Activated T-cell treated with anti-CD3 and anti-CD28 coated beads for 4 hours (primary cell): ENCODE measurements at regions not wholly inside any gene's neighbourhood (a gene's known extent, or its start where the extent isn't known, plus 50 kb on each side); places are given as distances from the start of the nearest gene placed in this dataset.

Experiments used
- DNase-seq: peaks from one replicate; pipeline ENCODE4 v3.0.0-alpha.2; 2020

DNA sequence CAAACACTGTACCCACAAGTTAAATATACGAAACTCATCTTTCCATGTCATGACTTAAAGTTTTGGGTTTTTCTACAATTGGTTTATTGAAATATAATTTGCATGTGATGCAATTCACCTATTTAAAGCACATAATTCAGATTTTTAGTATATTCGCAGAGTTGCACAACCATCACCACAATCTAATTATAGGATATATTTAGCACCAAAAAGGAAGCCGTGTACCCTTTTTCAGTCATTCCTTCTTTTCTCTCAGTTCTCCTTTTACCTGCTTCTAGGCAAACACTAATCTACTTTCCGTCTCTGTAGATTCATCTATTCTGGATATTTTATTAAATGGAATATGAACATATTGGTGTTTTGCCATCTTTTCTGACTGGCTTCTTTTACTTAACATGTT, 1458.1 kb upstream of the TENM4 start:
- no peak for DNase-seq

DNA sequence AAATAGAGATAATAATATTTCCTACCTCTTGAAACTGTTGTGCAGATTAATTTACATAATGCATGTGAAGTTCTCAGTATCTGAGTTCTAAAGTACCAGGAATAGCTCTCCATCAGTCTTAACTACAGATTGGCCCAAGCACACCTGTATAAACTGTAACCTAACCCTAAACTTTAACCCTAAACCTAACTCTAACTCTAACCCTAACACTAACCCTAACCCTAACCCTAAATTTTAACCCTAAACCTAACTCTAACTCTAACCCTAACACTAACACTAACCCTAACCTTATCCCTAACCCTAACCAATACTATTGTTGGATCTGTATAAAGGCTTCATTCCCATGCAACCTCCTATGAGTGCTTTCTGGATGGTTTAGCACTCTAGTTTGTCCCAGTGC, 1445.9 kb upstream of the TENM4 start:
- DNase-seq = no peak

DNA sequence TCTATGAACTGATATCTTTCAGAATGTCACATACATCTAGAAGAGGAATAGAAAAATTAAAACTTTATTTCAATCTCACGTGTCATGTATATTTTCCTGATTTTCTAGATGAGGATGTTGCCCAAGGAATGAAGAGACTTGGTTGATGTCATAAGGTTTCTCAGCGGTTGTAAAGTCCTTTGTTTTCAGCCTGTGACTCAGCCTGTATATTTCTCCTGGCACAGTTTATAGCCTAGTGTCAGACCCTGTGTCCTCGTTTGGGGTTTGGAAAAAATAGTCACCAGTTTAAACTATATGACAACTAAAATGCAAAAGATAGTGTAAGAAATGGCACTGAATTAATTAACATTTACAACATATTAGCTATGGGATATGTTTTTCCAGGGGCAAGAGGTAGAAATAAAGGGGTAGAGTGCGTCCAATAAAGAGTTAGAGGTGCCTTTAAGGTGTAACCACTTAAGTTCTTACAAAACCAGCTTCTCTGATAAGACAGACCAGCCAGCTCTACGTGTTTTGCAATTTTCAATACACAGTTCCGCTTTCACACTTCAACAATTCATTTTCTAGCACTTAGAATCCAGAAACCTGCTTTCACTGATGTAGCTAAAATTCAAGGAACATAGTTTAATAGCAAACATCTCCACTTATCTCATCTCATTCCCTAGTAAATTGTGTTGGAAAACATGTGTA, 1432.6 kb upstream of the TENM4 start:
- no peak for DNase-seq

DNA sequence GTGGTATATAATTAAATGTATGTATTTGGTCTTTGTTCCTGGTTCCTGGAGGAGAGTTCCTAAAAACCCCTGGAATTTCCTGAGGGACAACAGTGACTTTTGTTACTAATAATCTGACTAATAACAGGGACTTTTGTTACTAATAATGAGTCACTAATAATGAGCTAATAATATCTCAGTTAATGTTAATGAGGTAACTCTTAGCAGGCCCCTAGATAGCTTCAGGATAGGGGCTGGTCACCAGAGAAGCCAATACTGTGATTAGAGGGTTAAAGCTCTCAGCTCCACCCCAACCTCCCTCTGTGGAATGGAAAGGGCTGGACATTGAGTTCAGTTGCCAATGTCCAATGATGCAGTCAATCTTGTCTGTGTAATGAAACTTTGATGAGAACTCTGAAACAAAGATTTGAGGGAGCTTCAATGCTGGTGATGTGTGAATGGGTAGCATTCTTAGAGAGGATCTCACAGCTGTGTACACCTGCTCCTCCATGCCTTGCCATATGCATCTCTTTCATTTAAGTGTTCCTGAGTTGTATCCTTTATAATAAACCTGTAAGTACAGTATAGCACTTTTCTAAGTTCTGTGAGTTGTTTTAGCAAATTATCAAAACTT, 1431.4 kb upstream of the TENM4 start:
- DNase-seq = no peak

DNA sequence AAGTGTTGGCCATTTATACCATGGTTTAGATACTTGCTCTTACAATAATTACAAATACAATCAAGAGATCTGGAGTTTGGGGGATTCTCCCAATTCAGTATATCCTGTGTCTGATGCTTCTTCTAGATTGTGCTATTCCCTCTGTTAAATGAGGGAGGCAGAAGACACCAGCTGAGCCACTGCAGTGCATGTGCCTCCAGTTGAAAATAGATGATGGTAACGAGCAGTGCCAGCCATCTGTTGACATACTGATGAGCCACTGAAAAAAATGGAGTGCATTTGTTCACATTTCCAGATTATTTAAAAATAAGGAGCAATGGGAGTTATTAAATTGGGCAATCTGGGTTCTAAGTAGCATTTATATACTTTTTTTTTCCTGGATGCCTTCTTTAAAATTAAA, 1428.0 kb upstream of the TENM4 start:
- no peak for DNase-seq

GRCh38 chr11:80862011-80862410, 1421.2 kb upstream of the TENM4 start:
- DNase-seq = no peak

DNA sequence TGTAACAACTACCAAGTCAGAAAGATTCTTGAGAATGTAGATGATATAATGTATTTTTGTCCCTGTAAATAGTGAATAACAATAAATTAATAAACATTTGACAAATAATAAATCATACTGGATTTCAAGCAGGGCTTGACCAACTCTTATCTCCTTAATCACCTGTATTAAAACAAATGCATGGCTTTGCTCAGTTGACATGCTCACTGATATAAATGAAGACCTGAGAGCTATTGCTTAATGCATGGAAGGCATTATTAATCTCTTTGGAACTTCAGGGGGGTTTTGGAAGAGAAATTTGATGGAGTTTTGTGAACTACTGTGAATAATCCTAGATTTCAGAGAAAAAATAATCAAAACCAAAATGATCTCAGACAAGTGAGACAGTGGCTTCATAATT, 1420.4 kb upstream of the TENM4 start:
- DNase-seq = no peak

DNA sequence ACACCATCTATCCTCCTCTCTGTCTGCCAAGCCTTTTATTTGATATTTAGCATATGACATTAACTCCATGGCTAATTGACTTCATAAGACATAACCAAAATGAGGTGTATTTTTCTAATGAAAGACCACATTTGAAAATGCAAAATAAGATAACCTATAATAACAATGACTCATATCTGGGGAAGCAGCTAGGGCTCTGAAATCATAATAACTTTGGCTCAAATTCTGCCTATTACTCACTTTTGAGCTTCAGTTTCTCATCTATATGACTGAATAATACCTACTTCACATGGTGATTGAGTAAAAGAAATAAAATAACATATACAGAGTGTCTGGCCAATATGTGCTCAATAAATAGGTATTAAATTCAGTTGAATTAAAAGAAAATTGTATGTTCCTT, 1419.8 kb upstream of the TENM4 start:
- DNase-seq = no peak

DNA sequence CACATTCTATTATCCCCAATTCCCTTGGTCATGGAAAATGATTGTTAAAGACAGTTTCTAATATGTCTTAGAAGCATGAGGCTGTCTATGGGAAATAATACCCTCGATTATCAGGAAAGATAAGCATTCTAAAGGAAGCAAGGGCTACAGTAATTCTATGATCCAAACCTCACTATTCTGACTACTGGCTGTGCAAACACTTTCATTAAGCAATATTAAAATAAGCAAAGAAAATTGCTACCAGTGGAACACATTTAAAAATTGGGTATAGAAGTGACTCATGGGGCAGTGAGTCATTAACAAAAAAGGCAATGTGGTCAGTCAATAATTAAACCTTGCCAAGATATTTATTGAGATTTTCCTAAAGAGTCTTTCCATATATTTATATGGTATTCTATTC, 1415.2 kb upstream of the TENM4 start:
- no peak for DNase-seq

DNA sequence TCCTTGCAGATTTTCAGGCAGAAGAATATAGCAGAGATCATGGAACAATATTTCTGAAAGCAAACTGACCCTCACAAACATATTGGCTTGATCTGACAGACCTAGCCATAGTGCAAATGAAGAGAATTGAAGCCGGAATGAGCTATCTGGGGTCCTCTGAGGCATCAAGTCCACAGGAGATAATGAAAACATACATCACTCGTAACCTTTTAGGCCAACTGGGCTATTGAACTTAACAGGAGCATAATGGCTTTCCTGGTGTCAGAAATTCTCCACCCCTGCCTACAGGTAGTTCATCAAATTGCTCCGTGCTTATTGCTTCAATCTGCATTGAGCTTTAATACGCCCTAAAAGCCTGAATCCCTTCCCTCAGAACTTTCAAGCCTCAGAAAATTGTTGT, 1414.6 kb upstream of the TENM4 start:
- no peak for DNase-seq

- no peak for DNase-seq
These were observed 1408.4 kb upstream of the TENM4 start for GRCh38 chr11:80849253-80849652.

DNA sequence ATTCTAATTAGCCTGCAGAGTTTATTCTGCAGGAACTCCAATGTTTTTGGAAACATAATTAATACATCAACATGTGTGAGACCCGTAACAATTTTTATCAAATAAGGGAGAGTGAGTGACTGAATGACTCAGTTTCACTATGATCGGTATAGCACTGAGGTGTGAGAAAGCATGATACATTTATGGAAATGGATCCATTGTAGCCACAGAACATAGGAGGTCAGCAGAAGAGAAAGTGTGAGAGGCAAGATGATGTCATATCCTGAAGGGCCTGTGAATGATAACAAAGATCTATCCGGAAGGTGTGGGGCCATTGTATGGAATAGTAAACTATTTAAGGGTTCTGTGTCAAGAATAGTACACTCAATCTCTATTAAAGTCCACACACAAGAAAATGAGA, 1406.1 kb upstream of the TENM4 start:
- DNase-seq = no peak

DNA sequence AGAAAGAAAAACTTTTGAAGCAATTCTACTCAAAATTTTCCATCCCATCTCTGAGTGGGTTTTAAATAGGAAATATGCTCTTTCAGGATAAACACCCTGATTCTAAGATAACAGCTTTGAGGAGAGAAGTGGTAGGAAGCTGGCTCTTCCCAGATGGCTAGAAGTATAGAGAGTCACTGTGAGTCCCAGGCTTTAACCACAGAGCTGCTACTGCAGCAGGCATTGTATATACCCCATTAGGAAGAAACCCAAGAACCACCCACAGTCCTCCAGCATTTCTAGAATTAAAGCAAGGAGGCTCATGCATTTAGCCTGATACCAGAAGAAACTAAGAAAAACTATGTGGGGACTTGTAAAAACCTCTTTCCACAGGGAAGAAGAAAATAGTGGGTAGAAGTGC, 1405.6 kb upstream of the TENM4 start:
- DNase-seq = no peak

GRCh38 chr11:80844110-80844819, 1403.4 kb upstream of the TENM4 start:
- DNase-seq = no peak

- no peak for DNase-seq
These were observed 1402.6 kb upstream of the TENM4 start for GRCh38 chr11:80843266-80843974.

DNA sequence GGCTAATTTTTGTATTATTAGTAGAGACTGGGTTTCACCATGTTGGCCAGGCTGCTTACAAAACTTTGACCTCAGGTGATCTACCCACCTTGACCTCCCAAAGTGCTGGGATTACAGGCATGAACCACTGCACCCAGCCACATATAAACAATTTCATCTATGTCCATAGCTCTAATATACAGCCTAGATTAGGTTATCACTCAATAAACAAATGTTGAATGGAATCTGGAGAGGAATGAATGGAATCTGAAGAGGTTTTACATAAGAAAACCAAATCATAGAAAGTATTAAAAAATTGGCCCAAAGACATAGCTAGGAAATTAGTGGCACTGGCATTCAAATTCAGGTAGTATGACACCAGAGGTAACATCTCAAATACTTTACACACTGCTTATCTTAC, 1401.4 kb upstream of the TENM4 start:
- no peak for DNase-seq

DNA sequence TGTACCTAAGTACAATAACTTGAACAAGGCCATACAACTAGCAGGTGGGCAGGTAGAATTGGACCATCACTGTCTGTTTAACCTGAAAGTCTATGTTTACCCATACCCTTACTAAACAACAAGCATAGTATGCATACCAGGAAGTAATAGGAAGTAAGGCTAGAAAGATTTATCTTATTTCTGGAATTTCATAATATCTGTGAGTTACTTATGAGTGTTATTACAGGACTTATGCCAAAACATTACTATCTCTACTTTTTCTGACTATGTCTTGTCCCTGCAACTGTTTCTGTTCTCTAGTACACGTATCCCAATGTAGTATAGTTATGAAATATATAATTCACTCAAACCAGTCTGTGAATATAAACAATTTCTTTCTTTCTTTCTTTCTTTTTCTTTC, 1400.8 kb upstream of the TENM4 start:
- DNase-seq = no peak

DNA sequence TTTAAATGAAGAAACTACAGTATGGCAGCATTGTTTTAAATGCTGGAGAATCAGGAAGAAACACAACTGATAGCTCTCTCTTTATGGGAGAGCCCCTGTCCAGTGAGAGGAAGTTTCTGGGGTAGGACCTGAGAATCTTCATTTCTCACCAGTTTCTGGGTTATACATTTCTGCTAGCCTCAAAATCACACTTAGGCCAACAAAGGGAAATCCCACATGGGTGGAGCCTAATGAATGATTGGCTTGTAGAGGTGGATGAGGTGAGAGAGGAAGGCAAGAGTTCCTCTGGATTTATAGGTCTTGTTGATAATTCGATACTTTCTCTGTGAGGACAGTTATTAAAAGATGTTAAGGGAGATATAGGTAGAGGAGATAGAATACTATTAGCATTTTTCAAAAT, 1397.3 kb upstream of the TENM4 start:
- no peak for DNase-seq

DNA sequence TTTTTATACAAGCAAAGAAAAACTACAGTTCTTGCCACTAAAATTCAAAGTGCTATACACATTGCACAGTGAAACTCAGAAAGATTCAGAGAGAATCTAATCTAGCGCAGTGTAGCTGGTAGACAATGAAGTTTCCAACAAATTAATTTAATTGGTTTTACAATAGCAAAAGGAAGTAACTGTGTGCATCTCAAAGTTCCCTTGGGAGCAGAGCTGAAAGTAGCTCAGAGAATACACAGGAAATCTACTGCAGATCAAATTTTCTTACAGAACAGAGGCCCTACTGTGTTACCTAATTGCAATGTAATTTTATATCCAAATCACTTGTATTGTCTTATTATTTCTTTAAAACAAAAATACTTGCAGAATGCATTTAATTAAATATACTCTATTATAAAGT, 1396.2 kb upstream of the TENM4 start:
- DNase-seq = no peak

- DNase-seq = no peak
These were observed 1390.5 kb upstream of the TENM4 start for GRCh38 chr11:80831374-80831773.

GRCh38 chr11:80827781-80828180, 1387.0 kb upstream of the TENM4 start:
- DNase-seq = no peak

DNA sequence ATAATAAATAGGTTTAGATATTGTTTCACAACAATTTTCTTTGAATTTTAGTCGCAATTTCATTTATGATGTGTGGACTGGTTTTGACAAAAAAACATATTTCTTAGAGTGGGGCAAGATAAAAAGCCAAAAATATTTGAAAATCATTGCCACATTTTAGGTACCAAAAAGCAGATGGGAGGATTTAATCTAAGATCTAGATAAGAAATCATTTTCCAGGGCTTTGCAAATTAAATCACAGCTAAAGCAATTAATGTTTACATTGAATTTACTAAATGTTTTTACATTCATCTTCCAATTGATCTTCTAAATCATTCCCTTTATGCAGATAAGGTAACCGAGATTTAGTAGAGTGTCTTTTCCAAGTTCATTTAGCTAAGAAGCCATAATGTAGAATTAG, 1386.0 kb upstream of the TENM4 start:
- no peak for DNase-seq

- DNase-seq = no peak
These were observed 1381.5 kb upstream of the TENM4 start for GRCh38 chr11:80822308-80822707.

GRCh38 chr11:80819271-80819670, 1378.4 kb upstream of the TENM4 start:
- DNase-seq = no peak
